Activated B cell treated with CpG ODN at 0.5 μM for 24 hours (primary cell): ENCODE measurements at regions not wholly inside any gene's neighbourhood (a gene's known extent, or its start where the extent isn't known, plus 50 kb on each side); places are given as distances from the start of the nearest gene placed in this dataset.

Source experiments
- ATAC-seq: fragments of 200-7000 bp; cut with Tn5 transposase; one replicate; pipeline ENCODE4 v1.10.0; 2021; ENCODE audit warnings: low read depth, mild to moderate bottlenecking, moderate library complexity
- CTCF ChIA-PET: fragments of 350-600 bp; sonication (Branson Sonifier 250); formaldehyde crosslinking; loops from one replicate; lab custom pipeline; 2021; ENCODE audit warnings: antibody characterized with exemption; lab: Charles Lee
- POLR2A ChIA-PET: fragments of 350-600 bp; sonication (Branson Sonifier 250); formaldehyde crosslinking; loops from one replicate; lab custom pipeline; 2021; ENCODE audit warnings: antibody characterized with exemption; lab: Charles Lee
- DNase-seq: peaks from one replicate; pipeline ENCODE4 v3.0.0; 2022
- H3K27ac Mint-ChIP-seq: one replicate; pipeline ENCODE4 v1.8.0; 2020; ENCODE audit warnings: mixed read lengths
- H3K27me3 Mint-ChIP-seq: one replicate; pipeline ENCODE4 v1.8.0; 2021; ENCODE audit warnings: mixed read lengths
- H3K36me3 Mint-ChIP-seq: one replicate; pipeline ENCODE4 v1.8.0; 2021; ENCODE audit warnings: low read depth, mixed read lengths
- H3K4me1 Mint-ChIP-seq: one replicate; pipeline ENCODE4 v1.8.0; 2021; ENCODE audit warnings: mixed read lengths
- H3K4me3 Mint-ChIP-seq: one replicate; pipeline ENCODE4 v1.8.0; 2020; ENCODE audit warnings: mild to moderate bottlenecking, mixed read lengths
- H3K9me3 Mint-ChIP-seq: one replicate; pipeline ENCODE4 v1.8.0; 2020; ENCODE audit warnings: mixed read lengths
- CTCF ChIP-seq: fragments of 200-600 bp; IDR thresholded peaks from one replicate; pipeline ENCODE4 v1.8.0; 2022; ENCODE audit warnings: antibody characterized with exemption, mild to moderate bottlenecking
- intact Hi-C: fragments of 100-400 bp; cut with micrococcal nuclease; formaldehyde crosslinking; loops from one replicate; pipeline ENCODE4 v1.15.1; 2024

DNA sequence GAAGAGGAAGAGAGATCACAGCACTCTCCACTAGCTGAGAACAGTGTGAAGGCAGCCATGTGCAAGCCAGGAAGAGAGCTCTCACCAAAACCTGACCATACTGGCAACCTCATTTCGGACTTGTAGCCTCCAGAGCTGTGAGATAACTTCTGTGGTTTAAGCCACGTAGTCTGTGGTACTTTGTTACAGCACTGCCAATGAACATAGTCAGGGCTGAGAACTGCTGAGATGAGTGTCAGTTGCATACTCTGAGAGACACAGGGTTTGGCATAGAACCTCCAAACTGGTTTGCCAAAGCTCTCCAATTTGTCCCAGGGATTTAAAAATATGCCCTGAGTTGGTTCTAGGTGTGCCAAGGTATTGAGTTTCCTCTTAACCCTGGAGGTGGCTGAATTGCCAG, 218.6 kb downstream of the ATP23 start:
- DNase-seq = no peak
- Mint-ChIP-seq H3K9me3 (no peaks in the 10 kb centered on the region), H3K4me3 (no peak overlapping the region), H3K36me3 (no peaks in the 10 kb centered on the region), H3K27me3 (peaks cover 7% of the 10 kb centered on the region), H3K27ac (no peak overlapping the region), H3K4me1 (no peaks in the 10 kb centered on the region)
- no peak for ATAC-seq
- ChIA-PET CTCF (no interaction called here), POLR2A (no interaction called here)
- intact Hi-C loops = no loop called here
- TF ChIP-seq CTCF = no peak

DNA sequence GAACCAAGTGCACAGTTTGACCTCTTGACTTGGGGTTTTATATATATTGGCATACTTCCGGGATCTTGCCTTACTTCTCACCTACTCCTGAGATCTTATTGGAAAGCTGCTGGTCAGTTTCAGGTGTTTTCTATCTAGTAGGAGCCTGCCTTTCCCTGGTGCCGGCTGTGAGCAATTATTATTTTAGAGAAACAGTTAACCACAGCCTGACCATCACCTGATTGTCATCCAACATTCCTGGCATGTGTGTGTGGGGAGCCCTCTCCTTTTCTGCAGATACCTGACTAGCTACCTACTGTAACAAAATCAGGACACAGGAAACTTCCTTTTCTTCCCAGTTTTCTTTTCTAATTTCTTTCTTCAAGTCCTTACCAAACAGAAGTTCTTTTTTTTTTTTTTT, 220.4 kb downstream of the ATP23 start:
- Mint-ChIP-seq H3K27me3 (peaks cover 7% of the 10 kb centered on the region), H3K9me3 (no peaks in the 10 kb centered on the region), H3K36me3 (no peaks in the 10 kb centered on the region), H3K4me3 (no peak overlapping the region), H3K4me1 (no peaks in the 10 kb centered on the region), H3K27ac (no peak overlapping the region)
- ChIA-PET POLR2A (no interaction called here), CTCF (no interaction called here)
- no peak for ATAC-seq
- intact Hi-C loops = no loop called here
- TF ChIP-seq CTCF = no peak
- DNase-seq = no peak

DNA sequence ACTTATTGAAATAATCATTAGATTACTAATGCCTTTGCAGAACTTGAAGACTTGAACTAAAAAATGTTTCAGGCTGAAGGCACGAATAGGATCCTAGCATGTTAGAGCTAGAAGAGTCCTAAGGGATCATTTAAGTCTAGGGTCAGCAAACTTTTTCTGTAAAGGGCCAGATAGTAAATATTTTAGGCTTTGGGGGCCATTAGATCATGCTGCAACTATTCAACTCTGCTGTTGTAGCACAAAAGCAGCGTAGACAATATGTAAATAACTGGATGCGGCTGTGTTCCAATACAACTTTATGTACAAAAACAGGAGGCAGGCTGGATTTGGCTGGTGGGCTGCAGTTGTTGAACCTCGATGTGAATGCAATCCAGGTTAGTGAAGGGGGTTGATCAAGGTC, 221.7 kb downstream of the ATP23 start:
- no peak overlapping the region for H3K4me3 Mint-ChIP-seq
- no peaks in the 10 kb centered on the region for H3K4me1 Mint-ChIP-seq
- H3K9me3 Mint-ChIP-seq = no peaks in the 10 kb centered on the region
- H3K27me3 Mint-ChIP-seq = peaks cover 7% of the 10 kb centered on the region
- no peaks in the 10 kb centered on the region for H3K36me3 Mint-ChIP-seq
- DNase-seq (no peak), ATAC-seq (no peak)
- CTCF ChIA-PET = no interaction called here
- intact Hi-C loops = no loop called here
- POLR2A ChIA-PET = no interaction called here
- H3K27ac Mint-ChIP-seq = no peak overlapping the region
- TF ChIP-seq CTCF = no peak

DNA sequence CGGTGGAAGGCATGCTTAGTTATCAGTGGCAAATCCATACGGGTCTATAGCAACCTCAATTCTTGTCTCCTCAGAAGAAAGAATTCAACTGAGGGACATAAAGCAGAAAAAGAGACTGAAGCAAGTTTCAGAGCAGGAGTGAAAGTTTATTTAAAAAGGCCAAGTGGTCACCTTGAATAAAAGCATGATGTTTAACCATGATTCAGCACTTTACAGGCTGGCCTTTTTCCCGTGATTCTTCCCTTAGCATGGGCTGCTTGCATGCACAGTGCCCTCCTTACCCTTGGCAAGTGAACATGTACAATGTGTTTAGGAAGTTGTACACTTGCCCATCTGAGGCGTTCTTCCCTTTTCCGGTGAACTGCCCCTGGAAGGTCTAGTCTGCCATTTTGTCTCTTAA, 225.3 kb downstream of the ATP23 start:
- no peaks in the 10 kb centered on the region for H3K36me3 Mint-ChIP-seq

GRCh38 chr12:58167622-58168021, 226.3 kb downstream of the ATP23 start:
- CTCF ChIA-PET = no interaction called here
- intact Hi-C loops = no loop called here
- no peak for ATAC-seq
- TF ChIP-seq CTCF = no peak
- Mint-ChIP-seq H3K9me3 (no peaks in the 10 kb centered on the region), H3K4me1 (no peaks in the 10 kb centered on the region), H3K27ac (no peak overlapping the region), H3K27me3 (peaks cover 4% of the 10 kb centered on the region), H3K4me3 (no peak overlapping the region), H3K36me3 (no peaks in the 10 kb centered on the region)
- no peak for DNase-seq
- POLR2A ChIA-PET = no interaction called here

More for the DNA sequence above, 225.3 kb downstream of the ATP23 start:
- no peak for ATAC-seq
- POLR2A ChIA-PET = no interaction called here
- Mint-ChIP-seq H3K4me3 (no peak overlapping the region), H3K27ac (no peak overlapping the region), H3K9me3 (no peaks in the 10 kb centered on the region), H3K27me3 (peaks cover 4% of the 10 kb centered on the region), H3K4me1 (no peaks in the 10 kb centered on the region)
- DNase-seq = no peak
- CTCF ChIA-PET = no interaction called here
- intact Hi-C loops = no loop called here
- no peak for TF ChIP-seq CTCF
